ENCODE measurements at regions not wholly inside any gene's neighbourhood (a gene's known extent, or its start where the extent isn't known, plus 50 kb on each side); places are given as distances from the start of the nearest gene placed in this dataset.

DNA sequence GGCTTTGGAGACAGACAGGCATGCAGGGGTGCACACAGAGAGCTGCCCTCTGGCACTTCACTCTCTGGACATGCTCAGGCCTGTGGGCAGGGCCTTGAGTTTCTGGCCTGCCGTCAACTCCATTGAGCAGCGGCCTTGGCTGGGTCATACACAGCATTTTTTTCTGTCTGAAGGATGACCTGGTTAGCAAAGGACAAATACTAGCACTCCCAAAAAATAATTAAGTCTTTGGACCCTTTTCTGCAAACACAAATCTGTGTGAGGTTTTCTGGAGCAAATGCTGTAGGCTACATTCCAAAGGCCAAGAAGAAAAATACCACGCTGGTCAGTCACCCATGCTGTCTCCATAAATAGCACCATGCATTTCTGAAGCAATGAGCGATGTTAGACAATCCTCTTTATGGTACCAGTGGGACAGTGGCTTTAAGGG, 124.7 kb upstream of the CTAGE1 start:
- no peak overlapping the region for H3K4me3 ChIP-seq (ENCODE audit: low read length, poor library complexity, severe bottlenecking)
- no peaks in the 10 kb centered on the region for H3K9me2 ChIP-seq (replicated peaks; ENCODE audit: low read depth, low read length)
- TF ChIP-seq EZH2phosphoT487 (IDR thresholded peaks at IDR 0.05; ENCODE audit: borderline replicate concordance) = no peak
- TF ChIP-seq, protein P1, sequence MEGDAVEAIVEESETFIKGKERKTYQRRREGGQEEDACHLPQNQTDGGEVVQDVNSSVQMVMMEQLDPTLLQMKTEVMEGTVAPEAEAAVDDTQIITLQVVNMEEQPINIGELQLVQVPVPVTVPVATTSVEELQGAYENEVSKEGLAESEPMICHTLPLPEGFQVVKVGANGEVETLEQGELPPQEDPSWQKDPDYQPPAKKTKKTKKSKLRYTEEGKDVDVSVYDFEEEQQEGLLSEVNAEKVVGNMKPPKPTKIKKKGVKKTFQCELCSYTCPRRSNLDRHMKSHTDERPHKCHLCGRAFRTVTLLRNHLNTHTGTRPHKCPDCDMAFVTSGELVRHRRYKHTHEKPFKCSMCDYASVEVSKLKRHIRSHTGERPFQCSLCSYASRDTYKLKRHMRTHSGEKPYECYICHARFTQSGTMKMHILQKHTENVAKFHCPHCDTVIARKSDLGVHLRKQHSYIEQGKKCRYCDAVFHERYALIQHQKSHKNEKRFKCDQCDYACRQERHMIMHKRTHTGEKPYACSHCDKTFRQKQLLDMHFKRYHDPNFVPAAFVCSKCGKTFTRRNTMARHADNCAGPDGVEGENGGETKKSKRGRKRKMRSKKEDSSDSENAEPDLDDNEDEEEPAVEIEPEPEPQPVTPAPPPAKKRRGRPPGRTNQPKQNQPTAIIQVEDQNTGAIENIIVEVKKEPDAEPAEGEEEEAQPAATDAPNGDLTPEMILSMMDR (conservative IDR thresholded peaks at IDR 0.05; ENCODE audit: low read length) = no peak
- H3K9me3 ChIP-seq (ENCODE audit: insufficient read depth, low read depth, low read length) = no peaks in the 10 kb centered on the region
- H4K20me1 ChIP-seq (ENCODE audit: insufficient read depth, low read length, poor library complexity, severe bottlenecking) = no peaks in the 10 kb centered on the region
- H3K79me2 ChIP-seq (ENCODE audit: insufficient read depth, low read length) = no peaks in the 10 kb centered on the region
- H3K9ac ChIP-seq (ENCODE audit: low read depth, low read length, poor library complexity, severe bottlenecking) = no peak overlapping the region
- H3F3A ChIP-seq (ENCODE audit: low read depth) = no peaks in the 10 kb centered on the region
- no peak overlapping the region for H2AFZ ChIP-seq (ENCODE audit: low read length)
- no peaks in the 10 kb centered on the region for H3K27me3 ChIP-seq (ENCODE audit: insufficient read depth, low read length, poor library complexity, severe bottlenecking)
- H3K4me2 ChIP-seq (ENCODE audit: low read depth, low read length, poor library complexity, severe bottlenecking) = no peak overlapping the region
- H3K36me3 ChIP-seq (ENCODE audit: insufficient read depth, low read length) = no peaks in the 10 kb centered on the region
- no peaks in the 10 kb centered on the region for H3K4me1 ChIP-seq (ENCODE audit: insufficient read depth, low read length, poor library complexity, severe bottlenecking)

DNA sequence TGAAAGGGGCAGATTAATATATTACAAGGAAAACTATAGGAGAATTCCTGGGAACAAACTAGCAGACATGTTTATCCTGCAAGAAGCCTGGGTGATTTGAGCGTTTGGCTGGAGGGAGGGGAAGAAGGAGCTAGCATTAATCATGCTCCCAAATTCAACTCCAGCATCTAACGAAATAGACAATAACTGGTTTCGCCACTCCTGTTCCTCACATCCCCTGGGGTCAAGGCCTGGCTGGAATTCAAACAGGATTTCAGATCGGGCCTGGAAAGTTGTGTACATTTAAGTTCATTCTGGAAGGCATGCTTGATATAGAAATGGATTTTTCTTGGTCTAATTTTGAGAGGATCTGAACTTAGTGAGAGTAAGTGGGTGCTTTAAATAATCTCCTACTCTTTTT, 126.1 kb upstream of the CTAGE1 start:
- H4K20me1 ChIP-seq (ENCODE audit: insufficient read depth, low read length, poor library complexity, severe bottlenecking) = no peaks in the 10 kb centered on the region
- no peaks in the 10 kb centered on the region for H3K36me3 ChIP-seq (ENCODE audit: insufficient read depth, low read length)
- H3K4me3 ChIP-seq (ENCODE audit: low read length, poor library complexity, severe bottlenecking) = no peak overlapping the region
- no peaks in the 10 kb centered on the region for H3K79me2 ChIP-seq (ENCODE audit: insufficient read depth, low read length)
- TF ChIP-seq, protein P1 (conservative IDR thresholded peaks at IDR 0.05; ENCODE audit: low read length) = no peak
- no peak for TF ChIP-seq EZH2phosphoT487 (IDR thresholded peaks at IDR 0.05; ENCODE audit: borderline replicate concordance)
- H3K9me2 ChIP-seq (replicated peaks; ENCODE audit: low read depth, low read length) = no peaks in the 10 kb centered on the region
- H3K4me1 ChIP-seq (ENCODE audit: insufficient read depth, low read length, poor library complexity, severe bottlenecking) = no peaks in the 10 kb centered on the region
- no peaks in the 10 kb centered on the region for H3K27me3 ChIP-seq (ENCODE audit: insufficient read depth, low read length, poor library complexity, severe bottlenecking)
- no peaks in the 10 kb centered on the region for H3F3A ChIP-seq (ENCODE audit: low read depth)
- no peak overlapping the region for H3K4me2 ChIP-seq (ENCODE audit: low read depth, low read length, poor library complexity, severe bottlenecking)
- no peak overlapping the region for H3K9ac ChIP-seq (ENCODE audit: low read depth, low read length, poor library complexity, severe bottlenecking)
- H2AFZ ChIP-seq (ENCODE audit: low read length) = no peak overlapping the region
- H3K9me3 ChIP-seq (ENCODE audit: insufficient read depth, low read depth, low read length) = no peaks in the 10 kb centered on the region

DNA sequence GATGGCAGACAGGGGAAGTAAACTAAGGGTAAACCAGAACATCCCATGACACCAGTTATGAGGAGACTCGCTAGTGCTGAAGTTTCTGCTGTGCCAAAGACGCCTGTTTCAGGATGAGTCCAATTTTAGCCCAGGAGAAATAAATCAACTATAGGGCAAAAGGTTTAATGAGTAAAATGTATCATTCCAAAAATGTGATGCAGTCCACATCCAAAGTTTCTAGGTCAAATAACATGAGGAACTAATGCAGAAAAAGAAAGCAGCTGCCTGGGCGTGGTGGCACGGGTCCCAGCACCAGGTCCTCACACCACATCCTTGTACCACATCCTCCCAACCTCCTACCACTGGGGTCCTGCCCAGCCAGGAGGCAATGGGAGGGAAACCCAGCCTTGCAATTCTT, 126.9 kb upstream of the CTAGE1 start:
- Histone ChIP-seq H3K36me3 (ENCODE audit: insufficient read depth, low read length) (no peaks in the 10 kb centered on the region), H3K79me2 (ENCODE audit: insufficient read depth, low read length) (no peaks in the 10 kb centered on the region), H3K27me3 (ENCODE audit: insufficient read depth, low read length, poor library complexity, severe bottlenecking) (no peaks in the 10 kb centered on the region), H3F3A (ENCODE audit: low read depth) (no peaks in the 10 kb centered on the region), H2AFZ (ENCODE audit: low read length) (no peak overlapping the region), H3K9ac (ENCODE audit: low read depth, low read length, poor library complexity, severe bottlenecking) (no peak overlapping the region), H3K9me3 (ENCODE audit: insufficient read depth, low read depth, low read length) (no peaks in the 10 kb centered on the region), H3K4me3 (ENCODE audit: low read length, poor library complexity, severe bottlenecking) (no peak overlapping the region), H3K4me1 (ENCODE audit: insufficient read depth, low read length, poor library complexity, severe bottlenecking) (no peaks in the 10 kb centered on the region), H3K9me2 (replicated peaks; ENCODE audit: low read depth, low read length) (no peaks in the 10 kb centered on the region), H4K20me1 (ENCODE audit: insufficient read depth, low read length, poor library complexity, severe bottlenecking) (no peaks in the 10 kb centered on the region), H3K4me2 (ENCODE audit: low read depth, low read length, poor library complexity, severe bottlenecking) (no peak overlapping the region)
- no peak for TF ChIP-seq EZH2phosphoT487 (IDR thresholded peaks at IDR 0.05; ENCODE audit: borderline replicate concordance)
- TF ChIP-seq, protein P1 (conservative IDR thresholded peaks at IDR 0.05; ENCODE audit: low read length) = no peak
